Astrocyte of the spinal cord (primary cell): ENCODE measurements at regions not wholly inside any gene's neighbourhood (a gene's known extent, or its start where the extent isn't known, plus 50 kb on each side); places are given as distances from the start of the nearest gene placed in this dataset.

Experiments used
- DNase-seq: peaks from one replicate; pipeline ENCODE4 v3.0.0; 2011; ENCODE audit warnings: low read depth, low spot score
- H3K4me3 ChIP-seq: 2 replicates; pipeline ENCODE4 v1.5.1; 2011; ENCODE audit warnings: low read depth, mild to moderate bottlenecking, low read length, moderate library complexity
- in situ Hi-C: cut with HindIII; loops from 2 replicates; pipeline ENCODE4 v1.10.0; 2017; ENCODE audit warnings: low sequenced_read_pairs
- TF ChIP-seq, protein P1 (sequence below): IDR thresholded peaks from 2 replicates; pipeline ENCODE4 v1.5.1; 2012; ENCODE audit warnings: low read depth, mild to moderate bottlenecking, low read length, inconsistent platforms

DNA sequence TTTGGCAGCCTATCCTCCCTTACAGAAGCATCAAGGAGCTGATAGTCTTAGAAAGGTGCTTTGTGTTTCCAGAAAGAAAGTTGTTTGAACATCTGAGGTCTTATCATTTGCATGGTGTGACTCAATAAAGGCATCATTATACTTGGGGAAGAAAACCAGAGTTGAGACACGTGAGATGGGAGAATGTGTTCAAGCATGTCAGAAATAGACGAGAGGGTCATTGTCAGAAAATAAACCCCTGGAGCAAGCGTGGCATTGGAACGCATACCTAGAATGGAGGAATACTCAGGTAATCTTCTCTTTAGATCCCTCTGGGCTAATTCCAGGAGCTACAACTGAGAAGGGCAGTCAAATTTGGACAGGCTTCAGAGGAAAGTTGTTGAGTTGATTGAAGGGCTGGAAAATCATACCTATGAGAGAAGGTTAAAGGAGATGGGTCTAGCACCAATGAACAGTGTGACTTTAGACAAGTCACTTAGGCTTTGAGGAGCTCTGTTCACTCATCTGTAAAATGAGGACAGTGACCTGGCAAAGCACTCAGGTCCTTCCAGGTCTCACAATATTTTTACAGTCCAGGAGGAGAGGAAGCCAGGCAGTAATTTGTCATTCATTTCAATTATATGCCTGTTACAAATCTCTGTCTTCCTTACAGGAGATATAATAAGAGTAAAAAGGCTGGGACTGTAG is 101.3 kb upstream of the C1orf21 start:
- no peak for DNase-seq
- no peak overlapping the region for H3K4me3 ChIP-seq
- TF ChIP-seq, protein P1, sequence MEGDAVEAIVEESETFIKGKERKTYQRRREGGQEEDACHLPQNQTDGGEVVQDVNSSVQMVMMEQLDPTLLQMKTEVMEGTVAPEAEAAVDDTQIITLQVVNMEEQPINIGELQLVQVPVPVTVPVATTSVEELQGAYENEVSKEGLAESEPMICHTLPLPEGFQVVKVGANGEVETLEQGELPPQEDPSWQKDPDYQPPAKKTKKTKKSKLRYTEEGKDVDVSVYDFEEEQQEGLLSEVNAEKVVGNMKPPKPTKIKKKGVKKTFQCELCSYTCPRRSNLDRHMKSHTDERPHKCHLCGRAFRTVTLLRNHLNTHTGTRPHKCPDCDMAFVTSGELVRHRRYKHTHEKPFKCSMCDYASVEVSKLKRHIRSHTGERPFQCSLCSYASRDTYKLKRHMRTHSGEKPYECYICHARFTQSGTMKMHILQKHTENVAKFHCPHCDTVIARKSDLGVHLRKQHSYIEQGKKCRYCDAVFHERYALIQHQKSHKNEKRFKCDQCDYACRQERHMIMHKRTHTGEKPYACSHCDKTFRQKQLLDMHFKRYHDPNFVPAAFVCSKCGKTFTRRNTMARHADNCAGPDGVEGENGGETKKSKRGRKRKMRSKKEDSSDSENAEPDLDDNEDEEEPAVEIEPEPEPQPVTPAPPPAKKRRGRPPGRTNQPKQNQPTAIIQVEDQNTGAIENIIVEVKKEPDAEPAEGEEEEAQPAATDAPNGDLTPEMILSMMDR: no peak
- in situ Hi-C loops: no loop called here

- TF ChIP-seq, protein P1: no peak
- in situ Hi-C loops: no loop called here
- no peak overlapping the region for H3K4me3 ChIP-seq
- no peak for DNase-seq
These were observed 99.8 kb upstream of the C1orf21 start for GRCh38 chr1:184287001-184287400.

- in situ Hi-C loops: no loop called here
- no peak overlapping the region for H3K4me3 ChIP-seq
- TF ChIP-seq, protein P1: no peak
- no peak for DNase-seq
These were observed 96.8 kb upstream of the C1orf21 start for GRCh38 chr1:184289825-184290550.

DNA sequence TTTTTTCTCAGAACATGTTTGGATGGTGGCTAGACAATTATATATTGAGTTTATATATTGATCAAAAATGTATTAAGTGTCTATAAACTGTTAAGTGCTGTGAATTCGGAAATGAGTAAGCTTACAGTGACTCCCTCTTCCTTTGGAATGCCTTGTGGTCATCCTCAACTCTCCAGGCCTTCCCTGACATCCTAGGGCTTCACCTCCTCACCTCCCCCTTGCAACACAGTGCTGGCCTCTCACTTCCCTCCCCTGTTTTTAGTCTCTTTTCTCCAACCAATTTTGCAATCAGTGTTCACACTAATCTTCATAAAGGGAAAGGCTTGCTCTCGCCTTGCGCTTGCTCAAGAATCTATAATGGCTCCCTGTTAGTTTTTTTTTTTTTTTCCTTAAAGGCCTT is 95.1 kb upstream of the C1orf21 start:
- DNase-seq: no peak
- TF ChIP-seq, protein P1: no peak
- H3K4me3 ChIP-seq: no peak overlapping the region
- in situ Hi-C loops: no loop called here

- H3K4me3 ChIP-seq: no peak overlapping the region
- TF ChIP-seq, protein P1: no peak
- no peak for DNase-seq
- in situ Hi-C loops: no loop called here
These were observed 94.7 kb upstream of the C1orf21 start for GRCh38 chr1:184292101-184292500.

DNA sequence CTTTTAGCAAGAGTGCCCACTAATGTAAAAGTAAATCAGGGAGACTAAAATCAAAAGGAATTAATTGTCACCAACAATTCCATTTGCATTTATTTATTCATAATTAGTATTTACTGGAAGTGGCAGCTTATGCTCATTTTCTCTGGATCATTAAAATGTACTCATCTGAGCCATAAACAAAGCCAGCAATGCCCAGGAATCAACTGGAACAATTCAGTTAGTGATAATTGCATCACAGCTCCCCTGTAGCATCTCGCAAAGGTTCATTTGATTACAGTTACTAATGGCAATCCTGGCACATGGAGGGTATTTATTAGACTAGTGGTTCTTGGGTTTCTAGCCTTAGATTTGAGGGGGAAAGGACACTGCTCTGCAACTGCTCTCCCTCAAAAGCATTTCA is 92.7 kb upstream of the C1orf21 start:
- in situ Hi-C loops: no loop called here
- TF ChIP-seq, protein P1: no peak
- DNase-seq: no peak
- no peak overlapping the region for H3K4me3 ChIP-seq
